ENCODE measurements at regions not wholly inside any gene's neighbourhood (a gene's known extent, or its start where the extent isn't known, plus 50 kb on each side); places are given as distances from the start of the nearest gene placed in this dataset.

- DNase-seq (ENCODE audit: low read depth) = no peak
- H3K4me3 ChIP-seq (ENCODE audit: low read depth, low read length) = no peak overlapping the region
- TF ChIP-seq CTCF (IDR thresholded peaks at IDR 0.05; ENCODE audit: low read depth, low read length, missing control alignments) = no peak
Observed at GRCh38 chr7:98565103-98565502, 52.0 kb upstream of the NPTX2 start.

- H3K4me3 ChIP-seq (ENCODE audit: low read depth, low read length) = no peak overlapping the region
- no peak for DNase-seq (ENCODE audit: low read depth)
- no peak for TF ChIP-seq CTCF (IDR thresholded peaks at IDR 0.05; ENCODE audit: low read depth, low read length, missing control alignments)
Observed at GRCh38 chr7:98562871-98563495, 54.1 kb upstream of the NPTX2 start.

GRCh38 chr7:98562381-98562823 lies 54.7 kb upstream of the NPTX2 start:
- no peak for TF ChIP-seq CTCF (IDR thresholded peaks at IDR 0.05; ENCODE audit: low read depth, low read length, missing control alignments)
- no peak for DNase-seq (ENCODE audit: low read depth)
- H3K4me3 ChIP-seq (ENCODE audit: low read depth, low read length) = no peak overlapping the region

- no peak overlapping the region for H3K4me3 ChIP-seq (ENCODE audit: low read depth, low read length)
- TF ChIP-seq CTCF (IDR thresholded peaks at IDR 0.05; ENCODE audit: low read depth, low read length, missing control alignments) = no peak
- DNase-seq (ENCODE audit: low read depth) = no peak
Observed at GRCh38 chr7:98559958-98560357, 57.1 kb upstream of the NPTX2 start.

- no peak for TF ChIP-seq CTCF (IDR thresholded peaks at IDR 0.05; ENCODE audit: low read depth, low read length, missing control alignments)
- no peak for DNase-seq (ENCODE audit: low read depth)
Observed at GRCh38 chr7:98559219-98559618, 57.9 kb upstream of the NPTX2 start.

GRCh38 chr7:98557538-98558031 lies 59.5 kb upstream of the NPTX2 start:
- no peak for DNase-seq (ENCODE audit: low read depth)
- no peak for TF ChIP-seq CTCF (IDR thresholded peaks at IDR 0.05; ENCODE audit: low read depth, low read length, missing control alignments)
- no peak overlapping the region for H3K4me3 ChIP-seq (ENCODE audit: low read depth, low read length)

More at GRCh38 chr7:98559219-98559618, 57.9 kb upstream of the NPTX2 start:
- no peak overlapping the region for H3K4me3 ChIP-seq (ENCODE audit: low read depth, low read length)

- no peak for DNase-seq (ENCODE audit: low read depth)
- no peak for TF ChIP-seq CTCF (IDR thresholded peaks at IDR 0.05; ENCODE audit: low read depth, low read length, missing control alignments)
- H3K4me3 ChIP-seq (ENCODE audit: low read depth, low read length) = no peak overlapping the region
Observed at GRCh38 chr7:98556288-98556687, 60.8 kb upstream of the NPTX2 start.
